ENCODE measurements at regions not wholly inside any gene's neighbourhood (a gene's known extent, or its start where the extent isn't known, plus 50 kb on each side); places are given as distances from the start of the nearest gene placed in this dataset.

DNA sequence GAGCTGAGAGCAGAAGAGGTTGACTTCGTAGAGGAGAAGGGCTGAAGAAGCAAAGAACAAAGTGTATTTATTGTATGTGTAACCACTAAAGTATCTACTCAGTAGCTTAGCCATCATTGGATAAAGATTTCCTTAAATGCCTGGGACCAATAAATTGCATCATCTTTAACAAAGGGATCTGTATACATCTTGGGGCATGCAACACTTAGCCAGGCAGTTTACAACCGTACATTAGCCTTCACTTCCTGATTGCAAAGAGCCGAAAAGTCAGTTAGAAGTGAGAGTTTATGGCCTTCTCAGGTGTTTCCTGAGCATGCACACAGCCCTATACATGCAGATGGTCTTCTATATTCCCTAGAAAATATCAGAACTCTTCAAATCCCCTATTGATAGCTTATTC, 68.0 kb upstream of the MAGED1 start:
- DNase-seq (ENCODE audit: low read depth), result no peak
- TF ChIP-seq, protein P1, sequence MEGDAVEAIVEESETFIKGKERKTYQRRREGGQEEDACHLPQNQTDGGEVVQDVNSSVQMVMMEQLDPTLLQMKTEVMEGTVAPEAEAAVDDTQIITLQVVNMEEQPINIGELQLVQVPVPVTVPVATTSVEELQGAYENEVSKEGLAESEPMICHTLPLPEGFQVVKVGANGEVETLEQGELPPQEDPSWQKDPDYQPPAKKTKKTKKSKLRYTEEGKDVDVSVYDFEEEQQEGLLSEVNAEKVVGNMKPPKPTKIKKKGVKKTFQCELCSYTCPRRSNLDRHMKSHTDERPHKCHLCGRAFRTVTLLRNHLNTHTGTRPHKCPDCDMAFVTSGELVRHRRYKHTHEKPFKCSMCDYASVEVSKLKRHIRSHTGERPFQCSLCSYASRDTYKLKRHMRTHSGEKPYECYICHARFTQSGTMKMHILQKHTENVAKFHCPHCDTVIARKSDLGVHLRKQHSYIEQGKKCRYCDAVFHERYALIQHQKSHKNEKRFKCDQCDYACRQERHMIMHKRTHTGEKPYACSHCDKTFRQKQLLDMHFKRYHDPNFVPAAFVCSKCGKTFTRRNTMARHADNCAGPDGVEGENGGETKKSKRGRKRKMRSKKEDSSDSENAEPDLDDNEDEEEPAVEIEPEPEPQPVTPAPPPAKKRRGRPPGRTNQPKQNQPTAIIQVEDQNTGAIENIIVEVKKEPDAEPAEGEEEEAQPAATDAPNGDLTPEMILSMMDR (IDR thresholded peaks at IDR 0.05; ENCODE audit: control insufficient read depth, extremely low read depth, insufficient read depth), result no peak
- H3K4me3 ChIP-seq (ENCODE audit: low read depth, low read length), result no peak overlapping the region

DNA sequence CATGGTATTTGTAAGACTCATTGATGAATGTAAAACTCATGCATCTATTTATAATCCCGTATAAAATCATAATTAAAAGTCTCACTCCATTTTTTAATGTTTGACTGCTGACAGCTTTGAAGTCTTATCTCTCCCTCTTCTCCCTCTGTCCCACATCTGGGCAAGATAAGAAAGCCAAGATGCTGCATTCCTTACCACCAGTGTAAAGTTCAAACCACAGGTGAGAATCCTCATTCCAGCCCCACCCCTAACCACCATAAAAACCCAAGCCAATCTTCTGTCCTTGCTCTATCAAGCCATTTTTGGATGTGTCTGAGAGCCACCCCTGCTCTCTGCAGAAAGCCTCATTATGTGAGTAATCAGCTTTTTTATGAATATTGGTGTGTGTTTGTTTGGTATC, 59.3 kb upstream of the MAGED1 start:
- no peak overlapping the region for H3K4me3 ChIP-seq (ENCODE audit: low read depth, low read length)
- no peak for DNase-seq (ENCODE audit: low read depth)
- TF ChIP-seq, protein P1 (IDR thresholded peaks at IDR 0.05; ENCODE audit: control insufficient read depth, extremely low read depth, insufficient read depth), result no peak

DNA sequence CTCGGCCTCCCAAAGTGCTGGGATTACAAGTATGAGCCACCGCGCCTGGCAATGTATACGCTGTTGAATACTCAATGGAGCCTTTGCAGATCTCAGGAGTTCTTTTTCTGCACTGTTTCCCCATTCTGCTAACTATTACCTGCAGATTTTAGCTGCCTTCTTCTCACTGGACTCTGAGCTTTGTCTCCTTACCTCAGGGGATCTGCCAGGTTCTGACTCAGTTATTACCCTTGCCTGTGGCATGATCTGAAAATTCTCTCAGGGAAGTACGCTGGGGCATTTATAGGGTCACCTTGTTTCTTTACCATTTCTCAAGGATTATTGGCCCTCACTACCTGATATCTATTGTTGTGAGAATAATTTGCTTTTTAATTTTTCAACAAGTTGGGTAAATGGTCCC, 56.6 kb upstream of the MAGED1 start:
- no peak overlapping the region for H3K4me3 ChIP-seq (ENCODE audit: low read depth, low read length)
- no peak for DNase-seq (ENCODE audit: low read depth)
- TF ChIP-seq, protein P1 (IDR thresholded peaks at IDR 0.05; ENCODE audit: control insufficient read depth, extremely low read depth, insufficient read depth), result no peak

GRCh38 chrX:51837451-51837850, 56.0 kb upstream of the MAGED1 start:
- TF ChIP-seq, protein P1 (IDR thresholded peaks at IDR 0.05; ENCODE audit: control insufficient read depth, extremely low read depth, insufficient read depth), result no peak
- no peak for DNase-seq (ENCODE audit: low read depth)
- no peak overlapping the region for H3K4me3 ChIP-seq (ENCODE audit: low read depth, low read length)

DNA sequence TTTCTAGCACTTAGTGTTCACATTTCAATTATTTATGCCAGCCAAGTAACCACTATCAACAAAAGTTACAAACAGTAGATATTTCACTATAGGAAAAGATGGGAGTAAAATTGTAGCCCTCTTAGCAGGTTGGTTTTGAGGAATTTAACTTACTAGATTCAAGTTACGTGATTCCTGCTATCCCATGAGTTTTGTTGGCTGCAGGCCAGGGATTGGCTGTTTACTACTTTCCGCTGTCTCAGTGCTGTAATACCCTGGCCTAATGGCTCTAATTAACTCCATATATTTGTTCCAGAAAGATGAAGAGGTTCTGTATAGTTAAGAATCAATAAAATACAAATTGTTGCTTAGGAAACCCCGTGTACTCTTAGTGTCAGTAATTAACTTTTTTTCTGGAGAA, 55.5 kb upstream of the MAGED1 start:
- DNase-seq (ENCODE audit: low read depth), result no peak
- no peak overlapping the region for H3K4me3 ChIP-seq (ENCODE audit: low read depth, low read length)
- TF ChIP-seq, protein P1 (IDR thresholded peaks at IDR 0.05; ENCODE audit: control insufficient read depth, extremely low read depth, insufficient read depth), result no peak
